GM13977 (cell line): ENCODE measurements at regions not wholly inside any gene's neighbourhood (a gene's known extent, or its start where the extent isn't known, plus 50 kb on each side); places are given as distances from the start of the nearest gene placed in this dataset.

Experiments used
- DNase-seq: peaks from one replicate; pipeline ENCODE4 v3.0.0; 2012; ENCODE audit warnings: low spot score
- CTCF ChIP-seq: IDR thresholded peaks from 2 replicates; pipeline ENCODE4 v1.5.1; 2012; ENCODE audit warnings: mild to moderate bottlenecking, control low read depth; ENCODE audit not compliant: insufficient read depth; ENCODE audit errors: extremely low read depth, missing control alignments
- in situ Hi-C: fragments of 300-500 bp; cut with MboI; formaldehyde crosslinking; loops from one replicate; pipeline ENCODE4 v1.12.0; 2022; ENCODE audit warnings: low sequenced_read_pairs, low pct_unique_long_range_greater_than_20kb, mixed read lengths, inconsistent platforms; ENCODE audit not compliant: unreplicated experiment

DNA sequence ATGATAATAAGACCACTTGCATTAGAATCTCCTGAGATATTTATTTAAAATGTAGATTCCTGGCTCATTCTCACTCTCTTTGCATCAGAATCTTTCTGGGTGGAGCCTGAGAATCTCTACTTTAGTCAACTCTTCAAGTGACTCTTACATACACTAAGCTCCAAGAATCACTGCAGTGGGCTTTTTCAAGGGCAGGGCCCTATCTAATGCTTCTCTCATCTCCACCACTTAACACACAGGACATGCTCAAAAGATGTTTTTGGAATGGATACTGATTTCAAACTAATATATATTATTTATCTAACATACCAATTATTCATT lies 68.9 kb upstream of the GAP43 start:
- in situ Hi-C loops: no loop called here
- DNase-seq: no peak
- no peak for TF ChIP-seq CTCF

- no peak for DNase-seq
- in situ Hi-C loops: no loop called here
- no peak for TF ChIP-seq CTCF
Observed at GRCh38 chr3:115562636-115563267, 60.6 kb upstream of the GAP43 start.

GRCh38 chr3:115563984-115564383 lies 59.3 kb upstream of the GAP43 start:
- in situ Hi-C loops: no loop called here
- no peak for TF ChIP-seq CTCF
- DNase-seq: no peak

GRCh38 chr3:115571413-115571812 lies 51.9 kb upstream of the GAP43 start:
- no peak for DNase-seq
- in situ Hi-C loops: no loop called here

More at GRCh38 chr3:115571413-115571812, 51.9 kb upstream of the GAP43 start:
- no peak for TF ChIP-seq CTCF
